Urinary bladder (tissue), 4 donors: ENCODE measurements at regions not wholly inside any gene's neighbourhood (a gene's known extent, or its start where the extent isn't known, plus 50 kb on each side); places are given as distances from the start of the nearest gene placed in this dataset. TPM values are rescaled to one million over a fixed set of nuclear protein-coding genes. Genes with fewer than 3 reads are reported as not detected.

Experiments used
- DNase-seq: peaks from one replicate; pipeline ENCODE4 v3.0.0-alpha.2; 2015; ENCODE audit errors: extremely low spot score
- H3K27ac ChIP-seq: one replicate; pipeline ENCODE4 v1.5.1; 2013; ENCODE audit warnings: low read depth, mild to moderate bottlenecking, moderate library complexity
- H3K36me3 ChIP-seq: one replicate; pipeline ENCODE4 v1.6.1; 2013; ENCODE audit warnings: mild to moderate bottlenecking, moderate library complexity; ENCODE audit not compliant: insufficient read depth
- H3K4me1 ChIP-seq: one replicate; pipeline ENCODE4 v1.6.1; 2013; ENCODE audit warnings: mild to moderate bottlenecking, moderate library complexity; ENCODE audit not compliant: insufficient read depth
- H3K4me3 ChIP-seq: one replicate; pipeline ENCODE4 v1.5.1; 2013; ENCODE audit warnings: low read depth, low read length
- whole genome bisulfite sequencing: extraction: QIAGEN DNeasy Blood & Tissue Kit; methylation state at CpG from one replicate; pipeline ENCODE4 v1.1.7; 2013; 5-methylcytosine and 5-hydroxymethylcytosine counted together
- small RNA-seq: library from RNA; depleted of rRNA; stranded (forward); fragments of <200 nt; gene quantifications from one replicate; pipeline ENCODE3, GENCODE V24; 2014
- donor health status: healthy with polysubstance abuse.
- donor health status: healthy.

GRCh38 chr6:43838276-43839036 lies 68.4 kb downstream of the VEGFA start:
- H3K4me3 ChIP-seq = no peak overlapping the region
- H3K27ac ChIP-seq = peak overlapping the region; percentile 69
- peaks cover 2% of the 10 kb centered on the region for H3K4me1 ChIP-seq
- H3K36me3 ChIP-seq = no peaks in the 10 kb centered on the region
- DNase-seq = no peak
- 61% methylated on average over 9 of the region's 9 CpGs for WGBS

GRCh38 chr6:43837507-43837906 lies 67.5 kb downstream of the VEGFA start:
- 26% methylated on average over 2 of the region's 2 CpGs for WGBS

GRCh38 chr6:43836507-43837240 lies 66.7 kb downstream of the VEGFA start:
- Histone ChIP-seq H3K4me3 (no peak overlapping the region), H3K4me1 (peaks cover 2% of the 10 kb centered on the region), H3K27ac (no peak overlapping the region), H3K36me3 (no peaks in the 10 kb centered on the region)
- whole genome bisulfite sequencing = 90% methylated on average over 7 of the region's 7 CpGs
- no peak for DNase-seq

More at GRCh38 chr6:43837507-43837906, 67.5 kb downstream of the VEGFA start:
- Histone ChIP-seq H3K36me3 (no peaks in the 10 kb centered on the region), H3K4me1 (peaks cover 2% of the 10 kb centered on the region), H3K4me3 (no peak overlapping the region), H3K27ac (no peak overlapping the region)
- no peak for DNase-seq

Small RNA genes in the stretch of these regions (small RNA-seq; reads per million reads assigned to genes)
- gene AL157371.1 = not detected
